T follicular helper cell (primary cell): ENCODE measurements at regions not wholly inside any gene's neighbourhood (a gene's known extent, or its start where the extent isn't known, plus 50 kb on each side); places are given as distances from the start of the nearest gene placed in this dataset.
"Not testable (repeated sequence)": the region's sequence is repeated elsewhere in the genome, so short reads cannot be mapped to it uniquely, and the experiment has no call there.

ENCODE experiments used
- DNase-seq: peaks from one replicate; pipeline ENCODE4 v3.0.0-alpha.2; 2020; ENCODE audit warnings: low read depth

DNA sequence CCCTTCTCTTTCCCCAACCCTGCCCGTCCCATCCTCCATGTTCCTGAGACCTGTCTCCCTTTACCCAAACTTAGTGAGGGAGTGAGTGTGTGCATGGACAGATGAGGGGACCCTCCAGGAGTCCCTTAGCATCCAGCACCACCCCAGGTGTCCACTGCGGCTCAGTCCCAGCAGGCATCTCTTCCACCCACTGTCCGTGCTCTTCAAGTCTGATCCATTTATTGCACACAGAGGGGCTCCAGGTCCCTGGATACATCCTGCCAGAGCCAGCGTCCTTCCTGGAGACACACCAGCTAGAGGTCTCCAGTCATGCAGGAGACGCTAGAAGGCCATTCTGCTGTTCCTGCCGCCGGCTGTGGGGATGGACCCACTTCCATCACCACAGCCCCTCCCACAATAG is 239.2 kb downstream of the ADGRD1 start:
- no peak for DNase-seq

GRCh38 chr12:131194166-131194565 is 240.5 kb downstream of the ADGRD1 start:
- no peak for DNase-seq

DNA sequence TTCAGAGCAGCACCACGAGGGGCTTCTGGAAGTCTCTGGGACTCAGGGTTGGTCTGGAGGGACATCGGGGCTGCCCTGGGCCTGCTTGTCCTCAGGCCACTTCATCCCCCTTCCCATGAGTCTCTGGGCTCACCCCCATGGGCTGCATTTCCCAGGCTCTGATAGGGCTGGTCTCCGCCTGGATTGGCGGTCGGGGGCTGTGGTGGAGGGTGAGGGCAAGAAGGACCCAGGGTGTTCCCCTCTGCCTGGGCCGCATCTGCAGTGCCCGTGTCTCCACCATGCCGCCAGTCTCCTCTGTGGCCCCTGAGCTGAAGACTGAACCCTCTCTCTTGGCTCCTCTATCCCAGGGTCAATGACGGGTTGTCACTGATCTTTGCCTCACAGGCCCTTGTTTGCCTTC is 242.1 kb downstream of the ADGRD1 start:
- no peak for DNase-seq

- DNase-seq: no peak
These were observed 242.5 kb downstream of the ADGRD1 start for GRCh38 chr12:131196220-131196619.

DNA sequence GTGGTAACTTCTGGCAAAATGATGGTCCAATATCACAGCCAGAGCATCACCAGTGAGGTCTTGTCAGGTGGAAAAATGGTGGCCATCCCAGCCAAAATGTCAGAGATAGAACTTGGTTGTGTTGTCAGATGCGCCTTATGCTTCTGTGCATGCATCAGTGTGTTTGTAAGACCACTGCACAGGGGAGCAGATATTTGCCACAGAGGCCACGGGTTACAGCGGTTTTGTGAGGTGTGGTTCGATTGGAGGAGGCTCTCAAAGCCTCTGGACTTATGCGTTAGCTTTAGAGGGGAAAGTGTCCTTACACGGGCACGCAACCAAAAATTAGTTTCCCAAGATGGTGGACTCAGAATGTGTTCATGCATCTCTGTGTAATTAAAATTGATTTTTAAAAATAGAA is 243.8 kb downstream of the ADGRD1 start:
- DNase-seq: no peak

GRCh38 chr12:131199221-131199620 is 245.5 kb downstream of the ADGRD1 start:
- no peak for DNase-seq

DNA sequence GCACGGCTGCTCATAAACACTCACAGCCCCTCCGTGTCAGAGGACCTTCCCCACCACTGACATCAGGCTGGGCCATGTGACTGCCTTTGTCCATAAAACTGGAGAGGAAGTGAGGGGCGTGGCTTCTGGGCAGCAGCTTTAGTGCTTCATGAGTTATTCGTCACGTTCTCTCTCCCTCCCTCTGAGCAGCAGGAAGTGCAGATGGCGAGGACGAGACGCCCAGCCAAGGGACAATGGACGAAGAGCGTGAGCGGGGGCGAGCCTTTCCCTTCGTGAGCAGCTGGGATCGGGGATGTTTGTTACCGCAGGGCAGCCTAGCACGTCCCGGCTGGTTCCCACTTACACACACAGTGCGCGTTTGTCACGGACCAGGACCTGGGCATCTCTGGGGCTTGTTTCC is 248.2 kb downstream of the ADGRD1 start:
- DNase-seq: not testable (repeated sequence)

GRCh38 chr12:131202592-131203378 is 249.1 kb downstream of the ADGRD1 start:
- DNase-seq: no peak

DNA sequence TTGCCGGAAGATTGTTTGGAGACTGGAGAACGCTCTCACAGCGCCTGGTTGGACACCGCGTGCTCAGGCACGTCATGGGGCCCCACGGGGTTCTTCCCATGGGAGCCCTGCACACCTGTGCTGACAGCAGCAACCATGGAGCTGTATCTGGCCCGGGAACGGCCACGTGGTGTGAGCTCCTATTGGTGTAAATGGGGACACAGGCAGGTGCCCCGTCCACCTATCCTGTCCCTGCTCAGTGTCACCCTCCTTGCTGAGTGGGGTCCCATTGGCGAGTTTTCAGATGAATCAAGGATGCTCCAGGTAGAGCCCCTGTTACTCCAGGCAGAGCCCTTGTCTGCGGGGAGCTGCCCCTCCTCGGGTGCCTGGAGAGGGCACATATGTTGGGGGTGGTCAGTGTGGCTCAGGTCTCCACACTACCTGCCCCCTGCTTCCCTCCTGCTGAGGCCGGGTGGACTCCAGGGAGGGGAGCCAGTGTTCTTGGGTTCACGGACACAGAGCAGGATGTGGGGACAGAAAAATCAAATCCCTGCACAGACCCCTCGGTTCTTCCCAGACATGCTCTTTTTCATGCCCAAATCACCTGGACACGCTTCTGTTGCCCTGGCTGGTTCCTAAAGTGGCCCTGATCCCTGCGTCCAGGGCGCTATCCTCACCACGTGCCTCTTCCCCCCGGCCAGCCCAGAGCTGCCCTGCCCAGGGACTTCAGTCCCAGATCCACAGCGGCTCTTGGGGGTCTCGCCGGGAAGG is 250.1 kb downstream of the ADGRD1 start:
- no peak for DNase-seq

DNA sequence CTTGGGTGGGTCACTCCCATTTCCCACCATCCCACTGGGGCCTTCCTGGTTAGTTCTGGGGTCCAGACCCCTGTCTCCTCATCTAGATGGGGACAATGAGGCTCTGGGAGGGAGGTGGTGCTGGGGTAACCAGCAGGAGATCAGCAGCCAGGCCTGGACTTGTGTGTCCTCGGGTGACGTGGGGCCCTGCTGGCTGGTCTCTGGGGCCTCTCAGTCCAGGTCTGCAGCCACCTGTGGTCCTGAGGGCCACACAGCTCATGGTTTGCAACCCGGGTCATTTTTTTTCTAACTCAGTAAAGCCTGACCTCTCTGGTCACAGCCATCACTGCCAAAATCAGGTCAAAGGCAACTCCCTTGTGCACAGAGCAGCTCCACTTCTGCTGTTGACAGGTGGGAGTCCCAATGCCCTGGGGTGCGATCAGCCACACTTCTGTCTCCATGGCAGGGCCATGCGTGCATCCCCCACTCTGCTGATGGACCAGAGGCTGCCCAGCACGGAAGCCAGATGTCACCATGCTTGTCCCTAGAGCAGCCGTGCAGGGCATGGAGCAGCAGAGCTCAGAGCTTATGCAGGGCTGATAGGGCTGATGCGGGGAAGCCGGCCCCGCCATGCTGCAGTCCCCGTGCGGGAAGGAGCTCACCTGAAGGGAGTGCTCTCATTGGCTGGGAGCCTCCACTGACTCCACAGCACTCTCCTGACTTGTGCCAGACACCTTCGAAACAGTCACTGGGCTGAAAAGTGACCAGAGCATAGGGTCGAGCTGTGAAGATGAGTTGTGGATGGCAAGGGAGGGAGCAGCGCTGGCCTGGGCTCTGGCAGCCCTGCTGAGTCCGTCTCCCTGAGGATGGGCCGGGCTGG is 250.9 kb downstream of the ADGRD1 start:
- no peak for DNase-seq

DNA sequence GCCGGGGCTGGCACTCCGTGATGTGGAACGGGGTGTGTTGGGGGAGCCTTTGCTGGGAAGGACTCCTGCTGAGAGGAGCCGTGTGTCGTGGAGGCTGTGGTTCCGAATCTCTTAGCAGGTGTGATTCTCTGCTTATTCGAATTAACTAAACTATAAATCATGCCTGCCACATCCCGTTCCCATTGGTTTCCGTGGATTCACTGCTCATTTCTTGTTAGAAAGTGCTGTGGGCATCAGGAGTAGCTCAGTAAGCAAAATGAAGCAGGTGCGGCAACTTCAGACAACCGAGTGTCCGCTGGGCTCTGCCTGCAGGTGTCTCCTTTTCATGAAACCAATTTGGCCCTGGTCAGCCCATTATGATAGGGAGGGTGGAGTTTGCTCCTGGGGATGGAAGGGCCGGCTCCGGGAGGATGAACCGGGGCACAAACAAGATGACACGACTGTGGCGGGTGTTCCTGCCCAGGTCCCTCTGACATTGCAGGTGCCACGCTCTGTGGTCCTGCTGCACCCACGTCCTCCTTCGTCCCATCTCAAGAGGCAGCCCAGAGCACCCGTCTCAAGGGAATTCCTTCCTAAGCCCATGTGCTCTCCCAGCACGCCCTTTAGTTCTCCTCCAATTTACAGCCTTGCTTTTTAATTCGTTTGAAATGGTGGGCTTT is 251.7 kb downstream of the ADGRD1 start:
- not testable (repeated sequence) for DNase-seq

DNA sequence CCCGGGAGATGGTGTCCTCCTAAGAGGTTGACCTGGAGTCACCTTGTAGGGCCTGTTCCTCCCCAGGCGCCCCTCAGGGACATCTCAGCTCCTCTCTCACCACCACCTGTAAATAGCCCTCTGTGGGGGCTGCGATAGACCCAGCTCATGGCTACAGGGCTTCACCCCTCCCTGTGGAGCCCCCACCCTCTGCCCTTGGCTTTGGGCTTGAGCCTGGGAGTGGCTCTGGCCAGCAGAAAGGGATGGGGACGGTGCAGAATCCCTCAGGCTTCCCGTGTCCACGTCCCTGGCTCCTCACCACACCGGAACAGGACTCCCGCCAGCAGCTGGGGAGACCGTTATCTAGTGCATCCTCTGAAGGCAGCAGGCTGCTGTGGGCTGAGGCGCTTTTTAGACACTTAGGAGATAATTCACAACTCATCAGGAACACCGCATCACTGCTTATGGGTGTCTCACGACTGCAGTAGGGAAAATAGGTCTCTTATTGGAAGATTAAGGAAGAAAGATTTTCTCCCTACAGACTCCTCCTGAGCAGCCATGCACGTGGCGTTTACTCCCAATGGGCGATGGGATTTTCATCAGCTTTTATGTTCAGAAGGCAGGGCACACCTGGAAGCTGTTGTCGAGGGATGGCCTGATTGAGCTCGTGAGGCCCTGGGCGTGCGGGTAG is 253.1 kb downstream of the ADGRD1 start:
- DNase-seq: not testable (repeated sequence)

GRCh38 chr12:131207300-131207660 is 253.6 kb downstream of the ADGRD1 start:
- not testable (repeated sequence) for DNase-seq

DNA sequence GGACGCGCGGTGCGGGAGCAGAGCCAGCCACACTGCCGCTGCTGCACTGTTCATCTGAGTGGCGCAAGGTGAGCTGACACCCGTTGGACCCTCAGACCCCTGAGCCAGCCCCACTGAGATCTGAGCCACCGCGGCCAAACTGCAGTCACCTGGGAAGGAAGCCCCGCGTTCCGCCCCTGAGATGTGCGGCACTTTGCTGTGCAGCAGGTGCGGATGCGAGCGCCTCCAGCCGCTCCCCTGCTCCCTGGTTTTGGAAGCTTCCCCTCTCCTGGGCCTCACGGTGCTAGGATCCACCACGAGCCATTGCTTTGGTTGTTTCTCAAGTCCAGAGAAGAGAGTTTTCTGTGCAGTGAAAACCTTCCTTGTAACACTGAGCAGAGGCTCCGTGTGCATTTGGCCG is 254.1 kb downstream of the ADGRD1 start:
- not testable (repeated sequence) for DNase-seq

GRCh38 chr12:131208425-131208824 is 254.7 kb downstream of the ADGRD1 start:
- no peak for DNase-seq

DNA sequence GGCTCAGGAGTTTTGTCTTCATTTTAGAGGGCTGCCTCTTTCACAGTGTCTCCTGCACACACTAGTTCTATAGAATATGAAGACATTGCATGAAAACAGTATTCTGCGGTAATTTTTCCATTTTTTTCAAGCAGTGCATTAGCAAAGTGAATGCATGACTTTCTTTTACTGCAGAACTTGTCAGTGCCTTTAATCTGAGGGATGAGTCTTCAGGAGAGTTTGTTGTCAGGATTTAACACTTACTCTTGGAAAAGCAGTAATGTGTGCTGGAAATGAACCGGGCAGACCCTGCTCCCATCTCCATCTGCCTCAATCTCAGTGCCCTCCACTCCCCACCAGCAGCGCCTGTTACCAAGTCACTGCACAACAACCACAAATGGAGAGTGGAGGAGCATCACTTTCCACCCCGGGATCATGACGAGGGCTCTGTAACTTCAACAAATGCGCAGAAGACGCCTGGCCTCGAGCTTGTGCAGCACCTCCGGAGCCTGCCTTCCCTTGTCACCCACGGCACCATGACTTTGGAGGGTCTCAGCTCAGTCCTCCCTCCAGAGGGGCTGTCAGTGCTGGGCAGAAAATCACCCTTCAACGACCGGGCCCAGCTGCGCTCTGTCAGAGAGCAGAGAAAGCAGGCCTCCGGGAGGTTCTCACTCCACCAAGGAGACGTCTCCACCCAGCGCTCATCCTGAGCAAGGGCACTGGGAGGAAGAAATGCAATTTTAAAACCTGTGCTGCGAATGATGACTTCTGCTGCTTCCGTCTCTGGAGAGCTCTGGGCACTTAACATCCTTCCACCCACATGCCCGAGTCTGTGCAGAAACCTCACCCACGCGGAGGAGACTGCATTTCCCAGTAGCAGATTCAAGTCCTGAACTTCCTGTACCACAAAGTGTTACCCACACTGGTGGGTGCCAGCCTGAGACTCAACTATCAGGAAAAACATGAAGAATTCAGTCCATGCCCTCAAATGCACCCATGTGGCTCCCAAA is 255.7 kb downstream of the ADGRD1 start:
- no peak for DNase-seq

DNA sequence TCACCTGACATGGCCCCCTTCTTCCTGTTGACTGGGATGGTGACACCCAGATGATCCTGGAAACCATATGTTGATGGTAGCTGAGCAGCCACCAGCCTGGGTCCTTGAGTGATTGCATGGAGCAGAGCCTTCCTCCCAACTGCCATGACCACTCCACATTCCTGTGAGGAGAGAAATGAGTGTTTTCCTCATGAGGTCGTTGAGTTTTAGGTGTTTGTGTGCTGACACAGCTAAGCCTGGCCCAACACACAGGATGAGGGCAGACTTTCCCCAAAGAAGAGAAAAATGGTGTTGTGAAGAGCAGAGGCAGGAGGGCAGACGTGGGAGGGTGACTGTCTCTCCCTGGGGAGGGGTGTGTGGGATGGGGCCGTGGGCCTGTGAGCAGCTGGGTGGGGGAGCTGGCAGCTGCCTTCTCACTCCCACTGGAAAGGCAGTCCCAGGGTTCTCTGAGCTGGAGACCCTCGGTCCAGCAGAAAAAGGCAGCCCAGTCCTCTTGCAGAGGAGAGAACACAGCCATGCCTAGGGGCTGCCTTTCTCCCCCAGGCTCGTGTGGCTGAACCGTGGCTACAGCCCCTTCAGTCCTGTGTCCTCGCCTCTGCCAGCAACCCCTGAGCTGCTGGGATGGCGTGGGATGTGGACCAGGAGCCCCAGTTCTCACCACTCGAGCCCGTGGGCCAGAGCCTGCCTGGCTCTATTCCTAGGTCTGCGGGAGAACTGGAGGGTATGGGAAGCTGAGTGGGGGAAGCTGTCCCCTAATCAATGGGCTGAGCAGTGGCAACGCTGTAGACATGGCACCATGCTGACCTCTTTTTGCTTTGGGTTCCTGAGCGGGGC is 257.0 kb downstream of the ADGRD1 start:
- no peak for DNase-seq

DNA sequence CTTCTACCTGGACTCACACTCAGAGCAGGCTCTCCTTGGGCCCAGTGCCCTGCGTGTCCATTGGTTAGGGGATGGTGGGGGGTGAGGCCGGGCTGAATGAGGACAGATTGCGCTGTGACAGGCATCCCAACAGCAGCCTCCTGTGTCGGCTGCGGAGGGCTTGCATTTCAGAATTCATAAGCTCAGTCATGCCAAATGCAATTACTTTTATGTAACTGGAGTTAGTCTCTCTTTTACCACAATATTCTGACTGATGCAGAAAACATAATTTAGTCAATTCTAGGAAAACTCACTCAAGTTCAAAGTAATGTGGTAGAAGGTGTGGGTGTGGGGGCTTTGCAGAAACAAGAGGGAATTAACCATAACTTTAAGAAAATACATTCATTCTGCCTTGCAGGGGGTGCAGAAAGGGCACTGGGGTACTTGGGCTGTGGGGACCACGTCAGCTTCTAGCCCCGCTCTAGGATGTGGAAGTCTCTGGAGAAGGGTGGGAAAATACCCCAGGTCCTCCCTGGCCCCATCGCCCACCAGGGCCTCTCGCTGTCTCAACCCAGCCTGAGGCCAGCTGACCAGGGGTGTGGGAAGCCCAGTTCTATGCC is 257.7 kb downstream of the ADGRD1 start:
- no peak for DNase-seq
